GM13976 (cell line): ENCODE measurements at regions not wholly inside any gene's neighbourhood (a gene's known extent, or its start where the extent isn't known, plus 50 kb on each side); places are given as distances from the start of the nearest gene placed in this dataset.
A peak's percentile ranks its signal among the peaks of the same experiment; 100 is the strongest.

Source experiments
- DNase-seq: peaks from one replicate; pipeline ENCODE4 v3.0.0; 2012; ENCODE audit warnings: low spot score
- in situ Hi-C: fragments of 300-500 bp; cut with MboI; formaldehyde crosslinking; loops from one replicate; pipeline ENCODE4 v1.12.0; 2022; ENCODE audit warnings: low sequenced_read_pairs, mixed read lengths, inconsistent platforms; ENCODE audit not compliant: unreplicated experiment
- TF ChIP-seq, protein P1 (sequence below): IDR thresholded peaks from 2 replicates; pipeline ENCODE4 v1.5.1; 2012; ENCODE audit warnings: borderline replicate concordance, mild to moderate bottlenecking; ENCODE audit not compliant: insufficient read depth; ENCODE audit errors: extremely low read depth, missing control alignments, control extremely low read depth

DNA sequence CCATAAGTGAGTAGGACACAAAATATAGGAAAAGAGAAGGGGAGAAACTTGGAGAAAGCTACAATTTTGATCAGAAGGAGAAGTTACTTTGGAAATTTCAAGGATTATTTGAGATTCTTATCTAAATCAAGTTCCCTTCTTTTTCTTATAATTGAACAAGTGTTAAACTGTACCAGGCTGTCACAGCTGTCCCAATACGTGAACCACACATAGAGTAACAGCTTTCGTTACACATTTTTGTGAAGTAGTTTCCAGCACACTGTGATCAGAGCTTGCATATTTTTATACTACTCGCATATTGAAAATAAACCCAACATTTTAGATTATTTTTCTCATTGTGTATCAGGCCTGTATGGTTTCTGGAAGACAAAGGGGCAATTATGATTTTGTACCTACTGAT is 412.8 kb upstream of the PSMD7 start:
- in situ Hi-C loops: no loop called here
- TF ChIP-seq, protein P1, sequence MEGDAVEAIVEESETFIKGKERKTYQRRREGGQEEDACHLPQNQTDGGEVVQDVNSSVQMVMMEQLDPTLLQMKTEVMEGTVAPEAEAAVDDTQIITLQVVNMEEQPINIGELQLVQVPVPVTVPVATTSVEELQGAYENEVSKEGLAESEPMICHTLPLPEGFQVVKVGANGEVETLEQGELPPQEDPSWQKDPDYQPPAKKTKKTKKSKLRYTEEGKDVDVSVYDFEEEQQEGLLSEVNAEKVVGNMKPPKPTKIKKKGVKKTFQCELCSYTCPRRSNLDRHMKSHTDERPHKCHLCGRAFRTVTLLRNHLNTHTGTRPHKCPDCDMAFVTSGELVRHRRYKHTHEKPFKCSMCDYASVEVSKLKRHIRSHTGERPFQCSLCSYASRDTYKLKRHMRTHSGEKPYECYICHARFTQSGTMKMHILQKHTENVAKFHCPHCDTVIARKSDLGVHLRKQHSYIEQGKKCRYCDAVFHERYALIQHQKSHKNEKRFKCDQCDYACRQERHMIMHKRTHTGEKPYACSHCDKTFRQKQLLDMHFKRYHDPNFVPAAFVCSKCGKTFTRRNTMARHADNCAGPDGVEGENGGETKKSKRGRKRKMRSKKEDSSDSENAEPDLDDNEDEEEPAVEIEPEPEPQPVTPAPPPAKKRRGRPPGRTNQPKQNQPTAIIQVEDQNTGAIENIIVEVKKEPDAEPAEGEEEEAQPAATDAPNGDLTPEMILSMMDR: no peak
- DNase-seq: no peak

DNA sequence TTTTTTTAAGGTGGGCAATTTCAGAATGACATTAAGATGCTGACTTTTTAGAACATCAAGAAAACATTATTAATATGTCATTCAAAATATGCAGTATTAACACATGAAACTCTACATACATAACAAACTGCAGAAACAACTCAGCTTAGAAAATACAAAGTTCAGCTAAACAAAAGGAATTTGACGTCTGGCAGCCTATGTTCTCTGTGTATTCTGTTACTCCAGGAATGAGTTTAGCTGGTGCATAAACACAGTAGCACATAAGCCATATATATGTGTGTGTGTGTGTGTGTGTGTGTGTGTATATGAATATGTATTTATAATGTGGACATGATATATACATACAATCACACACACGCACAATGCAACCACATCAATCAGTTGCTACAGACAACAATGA is 413.5 kb upstream of the PSMD7 start:
- in situ Hi-C loops: no loop called here
- DNase-seq: no peak
- TF ChIP-seq, protein P1: no peak

GRCh38 chr16:73882651-73883050 is 414.0 kb upstream of the PSMD7 start:
- TF ChIP-seq, protein P1: no peak
- in situ Hi-C loops: no loop called here
- DNase-seq: no peak

DNA sequence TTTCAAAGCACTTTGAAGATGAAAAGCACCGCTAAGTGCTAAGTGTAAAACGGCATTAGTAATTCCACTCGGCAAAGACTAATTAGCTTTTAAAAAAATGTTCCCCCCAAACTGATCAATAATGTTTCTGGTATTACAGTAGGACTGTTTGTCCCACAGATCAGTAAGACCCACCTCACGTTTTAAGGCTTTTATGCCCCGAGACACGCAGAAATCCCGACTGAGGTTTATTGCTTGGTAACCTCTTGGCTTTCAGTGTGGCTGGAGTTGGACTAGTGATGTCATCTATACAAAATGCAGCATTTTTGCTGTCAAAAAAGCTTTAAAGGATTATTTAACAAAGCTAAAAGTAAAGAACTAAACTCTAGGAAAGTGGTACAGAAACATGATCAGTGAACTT is 414.6 kb upstream of the PSMD7 start:
- TF ChIP-seq, protein P1: no peak
- no peak for DNase-seq
- in situ Hi-C loops: no loop called here

GRCh38 chr16:73879621-73880020 is 417.0 kb upstream of the PSMD7 start:
- TF ChIP-seq, protein P1: no peak
- no peak for DNase-seq
- in situ Hi-C loops: no loop called here

- DNase-seq: peak; percentile 25
- in situ Hi-C loops: no loop called here
- TF ChIP-seq, protein P1: peak; percentile 40
These were observed 418.0 kb upstream of the PSMD7 start for GRCh38 chr16:73878611-73879010.

DNA sequence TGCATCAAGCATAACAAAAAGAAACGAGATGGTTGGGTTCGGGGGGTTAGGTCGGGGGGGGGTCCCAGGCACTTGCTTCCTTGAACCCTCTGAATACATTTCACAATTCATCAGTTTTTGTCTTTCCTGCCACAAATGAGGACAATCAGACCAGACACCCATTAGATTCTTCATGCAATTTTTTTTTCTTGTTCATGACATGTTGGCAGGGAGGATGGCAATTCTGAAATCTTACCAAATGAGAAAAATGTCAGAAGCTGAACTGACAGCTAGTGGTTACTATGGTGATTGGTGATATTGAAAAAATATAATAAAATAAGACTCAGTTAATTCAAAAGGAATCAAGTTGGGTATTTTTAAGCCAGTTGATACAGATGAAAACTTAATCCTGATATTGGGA is 419.5 kb upstream of the PSMD7 start:
- no peak for DNase-seq
- TF ChIP-seq, protein P1: no peak
- in situ Hi-C loops: no loop called here
